Ecto neural progenitor cell (in vitro differentiated cells): ENCODE measurements at regions not wholly inside any gene's neighbourhood (a gene's known extent, or its start where the extent isn't known, plus 50 kb on each side); places are given as distances from the start of the nearest gene placed in this dataset.
"Not testable (repeated sequence)": the region's sequence is repeated elsewhere in the genome, so short reads cannot be mapped to it uniquely, and the experiment has no call there.

Experiments used
- DNase-seq: peaks from one replicate; pipeline ENCODE4 v3.0.0-alpha.2; 2018; ENCODE audit warnings: low spot score

DNA sequence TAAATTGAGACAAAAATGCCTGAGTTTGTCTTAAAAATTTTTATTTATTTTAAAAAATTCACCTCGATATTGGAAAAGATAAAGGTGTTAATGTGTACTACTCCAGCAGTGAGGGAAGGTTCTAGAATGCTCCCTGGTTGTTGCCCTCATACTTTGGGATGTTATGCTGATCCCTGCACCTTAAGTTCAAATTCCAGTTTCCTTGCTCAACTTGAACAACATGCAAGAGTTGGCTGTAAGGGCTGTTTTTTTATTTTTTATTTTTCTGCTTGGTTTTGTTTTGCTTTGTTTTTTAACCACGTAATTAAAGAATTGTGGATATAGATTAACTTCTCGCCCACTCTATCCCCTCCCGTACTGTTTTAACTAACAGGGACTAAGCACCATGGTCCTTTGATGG lies 158.7 kb upstream of the CITED2 start:
- DNase-seq: no peak

DNA sequence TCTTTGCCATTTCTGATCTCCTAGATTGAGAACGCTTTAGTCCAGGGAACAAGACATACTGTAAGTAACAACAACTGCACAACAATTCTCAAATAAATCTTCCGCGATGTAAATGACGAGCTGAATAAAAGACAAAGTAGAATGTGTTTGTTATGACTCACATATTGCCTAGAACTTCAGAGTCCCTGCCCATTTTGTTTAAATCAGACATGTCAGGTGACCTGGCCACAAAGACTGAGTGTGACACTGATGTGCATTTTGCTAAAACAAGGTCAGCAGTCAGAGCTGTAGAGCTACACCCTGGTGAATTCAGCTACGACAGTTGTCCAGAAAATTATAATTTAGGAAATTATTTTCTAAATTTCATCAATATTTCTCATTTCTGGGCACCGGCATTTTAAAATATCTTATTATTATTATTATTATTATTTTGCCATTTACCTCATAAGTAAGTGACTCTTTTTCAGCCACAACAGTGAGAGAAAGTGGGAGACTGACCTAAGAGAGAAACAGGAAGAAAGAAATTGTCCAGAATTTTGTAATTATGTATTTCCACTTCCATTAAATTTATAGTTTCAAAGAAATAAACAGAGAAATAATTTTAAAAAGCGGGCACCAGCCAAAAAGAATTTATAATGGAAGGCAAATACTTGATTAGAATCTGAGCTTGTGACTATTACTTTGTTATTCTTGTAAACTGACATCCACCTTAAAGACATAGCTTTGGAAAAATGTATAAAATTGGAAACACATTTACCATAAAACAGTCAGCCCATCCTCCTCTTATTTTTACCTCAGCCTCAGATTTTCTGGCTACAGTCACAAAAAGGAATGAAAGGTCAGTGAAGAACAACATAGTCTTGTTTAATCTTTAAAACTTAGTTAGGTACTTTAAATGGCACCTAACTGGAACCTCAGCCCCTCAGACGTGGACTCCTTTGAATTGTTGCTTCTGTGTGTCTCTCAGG lies 157.0 kb upstream of the CITED2 start:
- DNase-seq: no peak

DNA sequence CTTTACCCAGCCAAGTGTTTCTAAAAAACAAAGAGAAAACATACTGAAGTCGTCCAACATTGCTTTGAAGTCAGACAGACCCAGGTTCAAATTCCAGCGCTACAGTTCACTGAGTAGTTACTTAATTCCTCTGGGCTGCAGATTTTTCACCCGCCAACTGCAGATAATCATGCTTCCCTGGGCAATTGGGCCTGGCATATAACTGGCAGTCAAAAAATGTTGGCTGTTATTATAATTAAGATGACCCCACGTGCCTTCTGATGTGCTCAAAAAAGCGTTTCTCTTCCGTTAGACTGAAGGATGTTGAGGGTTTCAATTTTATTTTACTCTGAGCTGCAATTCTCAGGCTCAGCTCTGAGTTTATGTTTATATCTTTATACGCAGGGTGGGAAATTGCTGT lies 156.1 kb upstream of the CITED2 start:
- no peak for DNase-seq

DNA sequence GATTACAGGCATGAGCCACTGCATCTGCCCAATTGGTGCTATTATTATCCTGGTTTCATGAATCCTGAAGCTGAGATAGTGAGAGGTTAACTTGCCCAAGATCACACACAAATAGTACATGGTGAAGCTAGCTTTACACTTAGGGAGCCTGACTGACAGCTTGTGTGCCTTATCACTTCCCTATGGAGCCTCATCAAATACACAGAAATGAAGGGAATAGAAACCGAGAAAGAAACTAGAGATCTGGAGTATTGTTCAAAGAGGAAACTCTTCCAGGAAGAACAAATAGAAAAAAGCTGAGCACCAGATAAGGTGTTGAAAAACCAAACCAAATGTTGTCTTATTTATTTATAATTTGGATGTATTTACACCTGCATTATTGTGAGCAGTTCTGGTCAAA lies 155.0 kb upstream of the CITED2 start:
- no peak for DNase-seq

DNA sequence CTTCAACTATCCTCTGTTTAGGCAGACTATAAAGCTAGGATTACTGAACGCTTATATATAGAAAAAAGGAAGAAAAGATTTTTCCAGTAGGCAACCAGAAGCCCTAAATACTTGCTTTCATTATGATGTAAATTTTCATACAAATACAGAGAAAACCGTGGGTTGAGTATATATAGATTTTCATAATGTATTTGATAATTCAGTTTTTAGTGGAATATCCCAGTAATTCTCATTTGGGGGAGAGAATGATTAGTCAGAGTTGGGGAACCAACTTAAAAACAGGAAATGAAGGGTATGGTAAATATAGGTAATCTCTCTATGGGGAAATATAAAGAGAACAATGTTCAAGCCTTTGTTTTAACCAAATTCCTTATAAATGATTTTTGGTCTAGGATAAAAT lies 154.0 kb upstream of the CITED2 start:
- no peak for DNase-seq

DNA sequence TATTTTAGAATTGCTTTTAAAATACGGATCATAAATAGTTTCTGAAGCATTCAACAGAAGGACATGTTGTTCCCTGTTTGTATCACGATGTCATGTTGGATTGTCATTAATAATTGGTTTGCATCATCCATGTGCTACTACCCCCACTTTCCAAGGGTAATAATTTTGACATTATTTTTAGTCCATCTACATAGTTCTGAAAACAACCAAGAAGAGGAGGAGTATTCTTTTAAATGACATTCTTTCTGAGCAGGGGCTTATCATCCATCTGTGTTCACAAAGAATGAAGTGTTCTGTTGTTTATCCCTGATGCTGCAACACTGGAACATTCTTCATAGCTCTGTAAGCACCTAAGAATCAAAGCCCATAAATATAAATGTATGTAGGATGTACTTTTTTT lies 151.0 kb upstream of the CITED2 start:
- DNase-seq: no peak

DNA sequence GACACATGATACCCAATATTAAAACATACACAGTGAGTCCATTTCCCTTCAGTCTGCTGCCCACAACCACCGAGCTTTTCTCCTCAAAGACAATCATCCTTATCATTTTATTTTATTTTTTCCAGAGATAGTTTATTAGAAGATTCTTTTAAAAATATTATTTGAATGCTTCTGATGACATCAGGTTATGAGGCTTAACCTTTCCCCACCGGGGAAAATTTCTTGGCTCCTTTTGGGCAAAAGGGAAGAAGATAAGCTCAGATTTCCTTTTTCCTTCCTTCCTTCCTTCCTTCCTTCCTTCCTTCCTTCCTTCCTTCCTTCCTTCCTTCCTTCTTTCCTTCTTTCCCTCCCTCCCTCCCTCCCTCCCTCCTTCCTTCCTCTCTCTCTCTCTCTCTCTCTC lies 149.5 kb upstream of the CITED2 start:
- no peak for DNase-seq

DNA sequence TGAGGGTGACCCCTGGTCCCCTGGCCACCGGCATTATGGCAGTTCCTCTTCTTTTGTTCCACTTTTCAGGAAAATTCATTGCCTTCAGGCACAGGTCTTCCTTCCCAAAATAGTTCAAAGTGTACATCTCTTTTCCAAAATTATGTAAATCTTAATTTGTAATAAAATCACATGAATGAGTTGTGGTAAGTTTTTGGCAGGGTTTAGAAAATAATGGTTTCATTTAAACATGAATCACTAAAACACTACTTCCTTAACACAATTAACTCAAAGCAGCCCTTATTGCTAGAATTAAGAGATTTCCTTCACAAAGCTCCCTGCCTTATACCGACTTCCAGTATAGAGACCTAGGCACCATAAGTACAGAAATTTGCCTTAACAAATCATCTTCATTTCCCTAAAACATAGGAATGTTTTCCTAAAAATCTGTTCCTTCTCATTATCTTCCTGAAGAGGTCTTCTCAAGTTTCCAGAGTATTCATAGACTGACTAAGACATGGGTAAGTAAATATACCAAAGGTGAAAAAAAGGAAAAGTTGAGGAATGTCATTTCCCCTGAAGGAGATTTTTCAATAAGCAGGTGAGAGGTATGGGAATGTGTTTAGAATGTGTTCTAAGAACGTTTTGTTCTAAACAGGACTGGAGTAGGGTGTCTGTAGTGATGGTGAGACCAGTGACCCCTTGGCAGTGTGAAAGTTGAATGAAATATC lies 148.2 kb upstream of the CITED2 start:
- no peak for DNase-seq

DNA sequence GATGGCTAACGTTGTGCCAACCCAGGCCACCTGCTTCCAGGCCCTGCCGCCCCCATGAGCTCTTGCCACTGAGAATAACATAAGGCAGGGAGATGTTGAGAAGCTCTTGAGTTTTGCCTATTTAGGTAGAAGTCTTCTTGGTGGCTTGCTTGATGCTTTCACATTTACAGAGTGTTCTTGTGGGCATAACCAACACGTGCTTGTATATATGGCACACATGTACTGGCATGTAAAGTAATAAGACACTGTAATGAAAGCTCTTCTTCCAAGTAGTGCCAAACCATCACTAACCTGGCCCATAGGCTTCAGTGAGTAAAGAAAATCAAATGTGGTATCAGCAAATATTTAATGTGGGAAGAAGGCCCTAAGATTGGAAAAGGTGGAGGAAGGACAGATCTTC lies 146.9 kb upstream of the CITED2 start:
- no peak for DNase-seq

DNA sequence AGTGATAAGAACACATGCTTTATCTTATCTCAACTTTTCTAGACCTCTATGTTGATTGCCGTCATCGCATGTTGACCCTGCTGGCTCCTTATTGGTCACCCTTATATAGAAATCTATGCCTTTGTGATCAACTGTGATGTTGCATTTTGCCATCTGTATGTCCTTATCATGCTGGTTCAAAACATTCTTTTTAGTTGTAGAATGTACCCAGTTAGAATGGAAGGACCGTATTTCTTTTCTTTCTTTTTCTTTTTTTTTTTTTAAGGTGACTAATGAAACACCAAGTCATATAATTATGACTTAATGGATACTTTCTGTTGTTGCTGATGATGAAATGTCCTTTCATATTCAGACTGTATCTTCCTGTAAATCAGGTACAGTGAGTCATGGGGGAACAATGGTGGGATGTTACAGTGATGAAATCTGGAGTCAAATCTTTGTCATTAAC lies 145.9 kb upstream of the CITED2 start:
- DNase-seq: no peak

DNA sequence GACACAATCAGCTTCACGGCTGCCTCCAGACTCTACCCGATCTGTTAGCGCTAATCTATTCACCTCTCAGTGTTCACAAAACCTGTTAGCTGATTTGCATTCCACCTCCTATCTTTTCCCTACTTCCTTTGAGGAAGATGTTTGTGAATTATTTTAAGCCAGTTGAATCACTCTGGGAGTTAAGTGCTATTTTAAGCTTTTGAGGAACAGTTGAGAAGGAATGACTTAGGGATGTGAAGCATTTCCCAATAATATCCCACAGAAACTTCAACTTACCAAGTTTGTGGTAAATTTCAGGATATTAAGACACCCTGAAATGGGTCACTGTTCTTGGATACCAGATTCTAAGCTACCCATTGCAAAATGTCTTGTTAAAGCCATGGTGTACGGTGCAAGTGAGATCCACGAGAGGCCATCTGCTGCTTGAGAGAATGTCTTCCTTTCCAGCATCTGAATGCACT lies 145.2 kb upstream of the CITED2 start:
- no peak for DNase-seq

DNA sequence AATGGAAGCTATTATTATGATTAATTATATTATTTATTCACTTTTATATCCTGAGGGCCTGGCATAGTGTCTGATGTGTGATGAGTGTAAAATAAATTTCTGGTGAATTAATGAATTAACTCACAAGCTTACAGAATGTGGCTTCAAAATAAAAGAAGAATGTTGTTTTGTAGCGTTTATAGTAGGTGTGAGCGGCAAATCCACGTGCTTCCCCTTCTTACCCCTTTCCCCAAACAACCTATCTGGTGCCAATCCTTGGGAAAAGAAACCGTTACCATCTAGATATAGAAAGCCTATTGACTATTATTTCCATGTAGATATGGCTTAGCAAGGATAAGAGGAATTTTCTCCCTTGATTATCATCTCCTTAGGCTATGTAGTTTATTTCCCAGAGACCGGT lies 144.6 kb upstream of the CITED2 start:
- no peak for DNase-seq

DNA sequence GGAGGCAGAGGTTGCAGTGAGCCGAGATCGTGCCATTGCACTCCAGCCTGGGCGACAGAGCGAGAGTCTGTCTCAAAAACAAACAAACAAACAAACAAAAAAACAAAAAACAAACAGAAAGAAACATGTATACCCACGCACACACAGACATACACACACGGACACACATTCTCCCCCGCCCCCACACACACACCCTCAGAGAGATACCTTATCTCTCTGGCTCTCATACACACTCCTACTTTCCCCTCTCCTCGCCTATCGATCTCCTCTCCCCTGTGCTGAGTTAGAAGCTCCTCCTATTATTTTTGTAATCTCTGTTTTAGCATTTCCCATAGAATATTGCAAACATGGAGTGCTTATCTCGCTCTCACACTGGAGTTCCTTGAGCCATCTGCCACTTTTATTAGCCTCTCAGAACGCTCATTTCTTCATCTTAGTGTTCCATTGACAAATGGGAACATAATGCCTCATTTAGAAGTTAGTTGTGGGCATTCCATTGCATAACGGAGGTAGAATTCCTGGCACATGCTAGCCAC lies 144.2 kb upstream of the CITED2 start:
- no peak for DNase-seq

DNA sequence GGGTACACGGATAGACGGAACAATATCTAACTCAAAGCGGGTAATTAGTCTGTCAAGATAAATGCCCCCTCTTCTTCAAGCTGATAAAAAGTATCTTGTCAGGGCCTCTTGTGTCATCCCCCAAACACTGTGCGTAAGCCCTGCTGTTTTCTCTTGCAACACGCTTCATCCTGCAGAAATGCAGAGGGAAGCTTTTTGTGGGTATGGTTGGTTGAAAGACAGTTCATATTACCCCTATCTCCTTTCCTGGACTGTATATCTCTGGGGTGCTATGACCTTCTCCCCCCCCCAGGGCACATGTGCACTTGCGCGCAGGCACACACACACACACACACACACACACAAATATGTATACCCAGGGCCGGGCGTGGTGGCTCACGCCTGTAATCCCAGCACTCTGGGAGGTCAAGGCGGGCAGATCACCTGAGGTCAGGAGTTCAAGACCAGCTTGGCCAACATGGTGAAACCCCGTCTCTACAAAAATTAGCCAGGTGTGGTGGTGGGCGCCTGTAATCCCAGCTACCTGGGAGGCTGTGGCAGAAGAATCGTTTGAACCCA lies 143.6 kb upstream of the CITED2 start:
- DNase-seq: not testable (repeated sequence)

DNA sequence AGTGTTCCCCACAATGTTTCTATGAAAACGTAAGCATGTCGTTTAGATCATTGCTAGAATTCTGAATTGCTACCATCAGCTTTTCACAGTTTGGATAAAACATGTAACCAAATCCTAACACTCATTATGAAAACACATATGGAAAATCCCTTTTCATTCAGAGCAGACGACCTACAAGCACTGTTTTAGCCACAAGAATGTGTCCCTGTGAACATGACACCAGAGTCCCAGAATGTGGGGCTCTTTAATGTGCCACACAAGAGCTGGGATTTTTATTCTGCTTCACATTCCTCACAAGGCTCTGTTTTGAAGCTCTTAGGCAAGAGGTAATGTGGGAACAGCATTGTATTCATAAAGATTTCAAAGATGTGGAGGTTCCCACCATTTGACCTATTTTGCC lies 141.1 kb upstream of the CITED2 start:
- DNase-seq: no peak

DNA sequence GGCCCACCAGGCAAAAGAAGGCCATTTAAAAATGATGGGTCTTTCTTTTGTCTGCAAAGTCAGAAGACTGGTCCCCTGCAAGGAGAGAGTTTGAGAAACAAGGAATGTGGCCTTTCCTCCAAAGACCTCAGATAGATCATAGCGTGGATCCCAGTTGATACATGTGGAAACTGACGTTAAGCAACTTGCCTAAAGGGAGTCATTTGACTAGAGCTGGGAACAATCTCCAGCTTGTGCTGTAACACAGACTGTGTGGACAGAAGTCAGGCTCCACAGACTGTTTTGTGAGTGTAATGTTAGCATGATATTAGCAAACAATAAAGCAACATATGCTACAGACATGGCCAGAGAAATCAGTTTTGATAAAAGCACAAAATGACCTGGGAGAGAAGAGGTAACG lies 140.4 kb upstream of the CITED2 start:
- no peak for DNase-seq

DNA sequence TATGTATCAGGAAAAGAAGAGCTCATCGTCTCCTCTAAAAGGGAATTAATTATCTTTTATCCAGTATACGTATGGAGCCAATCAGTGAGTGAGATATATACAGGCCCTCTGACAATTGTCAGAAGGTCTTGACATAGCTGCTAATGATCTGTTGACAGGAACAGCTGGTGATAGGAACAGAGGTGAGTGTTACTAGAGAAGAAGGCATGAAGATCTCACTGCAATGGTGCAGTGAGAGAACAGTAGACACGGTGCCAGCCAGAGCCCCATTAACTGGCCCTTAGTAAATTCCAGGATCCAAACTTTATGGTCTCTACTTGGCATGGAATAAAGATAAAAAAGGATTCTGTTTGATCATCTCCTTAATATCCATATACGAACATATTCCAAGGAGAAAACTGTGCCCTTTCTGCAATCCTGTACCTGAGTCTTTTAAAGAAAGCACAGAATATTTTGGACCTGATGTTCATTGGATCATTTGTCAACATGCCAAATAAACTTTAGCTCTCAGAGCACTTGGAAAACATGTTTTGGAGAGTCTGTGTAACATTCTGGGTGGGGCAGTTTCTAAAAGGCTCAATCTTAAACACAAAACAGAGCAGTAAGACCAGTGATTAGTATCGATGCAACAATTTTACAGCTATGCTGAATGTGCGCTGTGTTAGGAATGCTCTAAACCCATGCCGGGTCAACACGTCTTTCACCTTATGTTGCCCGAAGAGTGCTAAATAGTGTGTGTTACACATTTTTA lies 135.8 kb upstream of the CITED2 start:
- no peak for DNase-seq

DNA sequence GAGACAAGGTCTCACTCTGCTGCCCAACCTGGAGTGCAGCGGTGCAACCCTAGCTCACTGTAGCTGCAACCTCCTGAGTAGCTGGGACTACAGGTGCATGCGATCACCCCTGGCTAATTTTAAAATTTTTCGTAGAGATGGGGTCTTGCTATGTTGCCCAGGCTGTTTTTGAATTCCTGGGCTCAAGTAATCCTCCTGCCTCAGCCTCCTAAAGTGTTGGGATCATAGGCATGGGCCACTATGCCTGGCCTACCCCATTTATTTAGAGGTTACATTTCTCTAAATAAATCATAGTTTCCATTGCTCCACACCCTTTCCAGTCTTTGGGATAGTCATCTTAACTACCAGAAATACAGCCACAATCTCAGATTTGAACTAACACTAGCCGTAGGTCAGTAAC lies 134.7 kb upstream of the CITED2 start:
- DNase-seq: no peak

DNA sequence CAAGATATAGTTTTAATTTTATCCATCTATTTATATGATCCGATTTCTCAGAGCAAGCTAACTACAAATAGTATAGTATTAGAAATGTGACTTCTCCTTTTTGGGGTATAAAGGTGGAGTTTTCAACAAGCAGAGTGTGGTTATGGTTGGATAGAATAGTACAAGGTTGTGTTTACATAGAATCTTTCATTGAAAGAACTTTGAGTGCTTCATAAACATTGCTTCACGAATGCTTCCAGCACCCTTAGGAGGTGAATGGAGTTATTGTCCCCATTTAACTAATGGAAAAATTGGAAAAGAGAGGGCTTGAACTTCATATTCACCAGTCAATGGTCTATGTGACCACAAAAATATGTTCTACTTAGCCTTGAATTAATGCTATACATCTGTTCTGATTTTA lies 134.1 kb upstream of the CITED2 start:
- no peak for DNase-seq

DNA sequence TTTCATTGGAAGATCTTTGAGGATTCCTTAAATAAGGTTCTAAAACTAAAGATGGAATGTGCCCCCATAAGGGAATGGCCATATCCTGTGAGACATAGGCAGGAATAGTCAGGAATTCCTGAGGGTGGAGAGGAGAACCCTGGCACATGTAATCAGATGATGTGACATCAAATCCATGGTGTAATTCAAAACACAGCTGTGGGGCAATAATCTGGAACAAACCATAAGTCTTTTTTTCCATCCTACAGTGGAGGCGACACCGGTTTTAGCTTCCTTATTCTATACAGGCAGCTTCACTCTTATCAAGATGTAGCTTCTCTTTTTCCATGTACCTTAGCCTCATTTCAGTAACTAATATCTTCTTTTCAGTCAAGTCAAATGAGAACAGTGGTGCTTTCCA lies 133.6 kb upstream of the CITED2 start:
- no peak for DNase-seq

DNA sequence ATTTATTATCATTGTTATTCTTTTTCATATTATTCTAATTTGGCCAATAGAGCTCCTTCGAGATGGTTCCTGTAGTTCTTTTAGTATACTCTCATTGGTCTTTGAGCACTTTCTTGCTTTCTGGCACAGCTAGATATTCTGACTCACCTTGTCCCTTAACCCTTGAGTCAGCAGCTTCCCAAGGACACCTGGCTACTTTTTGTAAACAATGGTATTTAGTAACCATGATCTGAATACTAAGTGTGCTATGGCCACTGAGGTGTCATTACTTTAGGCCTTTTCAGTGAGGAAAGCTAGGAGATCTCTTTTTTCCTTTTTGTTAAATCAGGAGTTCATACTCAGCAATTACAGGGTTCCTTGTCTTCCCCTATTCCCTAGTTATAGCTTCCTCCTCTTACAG lies 126.5 kb upstream of the CITED2 start:
- no peak for DNase-seq

DNA sequence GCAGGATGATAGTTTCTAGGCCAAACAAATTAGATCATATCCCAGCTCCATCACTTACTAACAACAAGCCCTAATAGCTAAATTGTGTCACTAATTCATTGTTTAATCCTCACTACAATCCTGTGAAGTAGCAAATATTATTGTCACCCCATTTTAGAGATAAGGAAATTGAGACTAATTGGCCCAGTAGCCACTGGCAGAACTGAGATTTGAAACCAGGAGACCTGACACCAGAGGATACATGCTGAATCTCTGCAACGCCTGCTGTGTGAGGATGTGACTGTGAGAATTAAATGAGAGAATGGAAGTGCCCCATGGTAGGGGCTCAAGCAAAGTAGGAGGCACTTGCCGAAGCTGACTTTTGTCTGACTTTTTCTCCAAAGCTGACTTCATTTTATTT lies 124.3 kb upstream of the CITED2 start:
- DNase-seq: no peak
